ENCODE measurements at regions not wholly inside any gene's neighbourhood (a gene's known extent, or its start where the extent isn't known, plus 50 kb on each side); places are given as distances from the start of the nearest gene placed in this dataset.
"Not testable (repeated sequence)": the region's sequence is repeated elsewhere in the genome, so short reads cannot be mapped to it uniquely, and the experiment has no call there.

GRCh38 chr1:5779608-5780323 lies 212.5 kb downstream of the NPHP4 start:
- no peak for DNase-seq (ENCODE audit: insufficient read length, low spot score)
- no peak for FAIRE-seq
- no peak for TF ChIP-seq POLR2A (IDR thresholded peaks at IDR 0.05; ENCODE audit: low read depth, low read length)

DNA sequence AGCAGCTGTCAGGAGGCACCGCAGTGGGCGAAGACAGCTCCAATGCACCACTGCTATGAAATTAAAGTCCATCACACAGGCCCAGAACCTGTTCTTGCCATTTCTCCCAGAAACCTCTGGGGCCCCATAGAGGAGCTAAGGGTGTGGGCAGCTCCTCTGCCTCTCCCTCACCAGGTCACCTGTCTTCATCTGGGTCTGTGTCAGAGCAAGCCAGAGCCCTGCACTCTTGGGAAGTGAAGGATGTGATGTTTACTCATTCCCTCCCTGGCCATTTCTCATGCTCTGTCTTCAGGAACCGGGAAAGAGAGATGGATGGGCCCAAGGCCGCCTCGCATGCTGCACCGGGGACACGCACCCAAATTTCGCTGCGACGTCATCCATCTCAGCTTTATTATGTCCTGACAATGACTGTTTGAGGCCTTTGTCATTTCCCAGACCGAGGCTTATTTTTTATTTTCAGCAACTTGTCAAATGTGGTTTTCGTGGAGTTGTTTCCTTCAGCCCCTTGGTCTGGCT lies 216.1 kb downstream of the NPHP4 start:
- DNase-seq (ENCODE audit: insufficient read length, low spot score) (no peak), FAIRE-seq (no peak)
- TF ChIP-seq POLR2A (IDR thresholded peaks at IDR 0.05; ENCODE audit: low read depth, low read length): no peak

GRCh38 chr1:5774019-5774418 lies 218.2 kb downstream of the NPHP4 start:
- no peak for FAIRE-seq
- TF ChIP-seq POLR2A (IDR thresholded peaks at IDR 0.05; ENCODE audit: low read depth, low read length): no peak
- no peak for DNase-seq (ENCODE audit: insufficient read length, low spot score)

- no peak for TF ChIP-seq POLR2A (IDR thresholded peaks at IDR 0.05; ENCODE audit: low read depth, low read length)
- FAIRE-seq (no peak), DNase-seq (ENCODE audit: insufficient read length, low spot score) (no peak)
Measured at GRCh38 chr1:5771788-5772187, 220.4 kb downstream of the NPHP4 start.

DNA sequence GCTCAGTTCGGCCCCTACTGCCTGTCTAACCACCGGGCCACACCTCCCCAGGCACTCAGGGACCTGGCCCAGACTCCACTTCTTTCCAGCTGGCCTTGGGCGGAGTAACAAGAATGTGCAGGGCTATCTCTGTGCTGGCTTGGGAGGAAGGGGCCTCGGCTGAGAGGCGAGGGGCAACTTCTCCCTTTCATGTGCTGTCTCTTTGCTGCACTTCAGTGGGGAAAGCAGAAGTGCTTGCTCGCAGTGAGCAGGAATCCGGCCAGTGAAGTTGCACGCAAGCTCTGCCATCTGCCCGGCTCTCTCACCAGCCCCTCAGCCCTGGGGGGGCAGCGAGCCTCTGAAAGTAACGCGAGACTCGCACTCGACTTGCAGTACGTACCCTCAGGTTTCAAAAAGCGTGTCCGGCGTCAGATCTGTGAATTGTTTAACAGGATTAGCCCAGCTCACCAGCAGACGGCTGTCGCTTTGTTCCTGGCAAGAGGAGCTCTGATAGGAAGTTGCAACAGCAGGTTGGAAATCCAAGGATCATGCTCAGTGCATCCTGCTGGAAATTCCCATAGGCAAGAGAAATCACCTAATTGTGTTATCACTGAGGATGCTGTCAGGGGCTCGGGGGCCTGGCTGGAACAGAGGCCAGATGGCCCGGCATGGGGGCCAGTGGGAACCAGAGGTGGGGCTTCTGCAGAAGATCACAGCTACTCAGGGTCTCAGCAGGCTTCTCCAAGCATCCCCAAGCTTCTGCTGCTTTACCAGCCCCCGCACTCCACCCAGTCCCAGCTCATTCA lies 221.1 kb downstream of the NPHP4 start:
- FAIRE-seq (no peak), DNase-seq (ENCODE audit: insufficient read length, low spot score) (no peak)
- TF ChIP-seq POLR2A (IDR thresholded peaks at IDR 0.05; ENCODE audit: low read depth, low read length): no peak

- DNase-seq (ENCODE audit: insufficient read length, low spot score): no peak
- FAIRE-seq: no peak
- TF ChIP-seq POLR2A (IDR thresholded peaks at IDR 0.05; ENCODE audit: low read depth, low read length): no peak
Measured at GRCh38 chr1:5769760-5770159, 222.5 kb downstream of the NPHP4 start.

DNA sequence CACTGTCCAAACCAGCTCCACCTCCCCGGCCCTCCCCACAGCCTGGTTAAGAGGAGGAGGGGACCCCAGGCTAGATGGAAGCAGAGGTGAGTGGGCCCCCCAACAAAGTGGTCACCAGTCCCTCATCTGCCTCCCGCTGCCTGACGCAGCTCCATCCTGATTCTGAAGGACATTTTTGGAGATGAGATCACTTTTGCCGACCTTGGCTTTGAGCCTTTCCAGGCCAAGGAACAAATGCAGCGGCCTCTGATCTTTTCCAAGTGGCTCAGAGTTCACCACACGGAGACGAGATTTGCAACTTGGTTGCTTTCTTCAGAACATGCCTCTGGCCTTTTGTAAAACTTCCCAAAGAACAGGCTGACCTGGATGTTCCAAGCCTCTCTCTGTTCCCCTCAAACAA lies 223.1 kb downstream of the NPHP4 start:
- no peak for DNase-seq (ENCODE audit: insufficient read length, low spot score)
- TF ChIP-seq POLR2A (IDR thresholded peaks at IDR 0.05; ENCODE audit: low read depth, low read length): no peak
- no peak for FAIRE-seq

DNA sequence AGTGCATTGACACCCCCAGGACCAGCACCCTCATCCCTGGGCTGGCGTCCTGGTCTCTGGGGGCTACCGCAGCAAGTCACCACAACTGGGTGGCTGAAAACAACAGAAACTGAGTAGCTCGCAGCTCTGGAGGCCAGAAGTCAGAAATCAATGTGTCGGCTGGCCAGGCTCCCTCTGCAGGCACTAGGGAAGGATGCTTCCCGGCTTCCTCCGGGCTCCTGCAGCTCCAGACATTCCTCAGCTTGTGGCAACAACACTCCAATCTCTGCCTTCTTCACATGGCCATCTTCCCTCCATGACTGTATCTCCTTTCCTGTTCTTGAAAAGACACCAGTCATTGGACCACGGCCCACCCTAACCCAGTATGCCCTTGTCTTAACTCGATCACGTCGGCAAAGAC lies 224.2 kb downstream of the NPHP4 start:
- TF ChIP-seq POLR2A (IDR thresholded peaks at IDR 0.05; ENCODE audit: low read depth, low read length): no peak
- no peak for FAIRE-seq
- DNase-seq (ENCODE audit: insufficient read length, low spot score): no peak

GRCh38 chr1:5766996-5767395 lies 225.2 kb downstream of the NPHP4 start:
- FAIRE-seq; DNase-seq (ENCODE audit: insufficient read length, low spot score): not testable (repeated sequence)

GRCh38 chr1:5765997-5766913 lies 226.0 kb downstream of the NPHP4 start:
- DNase-seq (ENCODE audit: insufficient read length, low spot score) (no peak), FAIRE-seq (no peak)
- no peak for TF ChIP-seq POLR2A (IDR thresholded peaks at IDR 0.05; ENCODE audit: low read depth, low read length)

DNA sequence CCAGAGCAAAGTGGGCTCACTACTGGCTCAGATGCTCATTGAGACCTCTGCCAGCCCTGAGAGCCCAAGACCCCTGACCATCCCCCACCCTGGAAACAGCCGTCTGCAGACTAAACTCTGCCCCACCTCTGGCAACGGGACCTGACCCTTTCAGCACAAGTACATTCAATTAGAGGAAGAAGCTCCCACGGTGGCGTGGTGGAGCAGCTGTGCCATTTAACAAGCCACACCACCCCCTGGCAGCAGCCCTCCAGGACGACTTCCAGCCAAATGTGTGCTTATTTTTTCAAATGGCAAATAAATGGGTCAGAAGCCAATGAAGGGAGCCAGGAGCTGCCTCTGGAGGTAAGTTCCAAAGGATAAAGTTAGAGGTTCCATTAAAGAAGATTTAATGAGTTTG lies 226.7 kb downstream of the NPHP4 start:
- no peak for TF ChIP-seq POLR2A (IDR thresholded peaks at IDR 0.05; ENCODE audit: low read depth, low read length)
- DNase-seq (ENCODE audit: insufficient read length, low spot score) (no peak), FAIRE-seq (no peak)

- no peak for FAIRE-seq
- no peak for DNase-seq (ENCODE audit: insufficient read length, low spot score)
- no peak for TF ChIP-seq POLR2A (IDR thresholded peaks at IDR 0.05; ENCODE audit: low read depth, low read length)
Measured at GRCh38 chr1:5764959-5765358, 227.3 kb downstream of the NPHP4 start.

- FAIRE-seq (no peak), DNase-seq (ENCODE audit: insufficient read length, low spot score) (no peak)
- TF ChIP-seq POLR2A (IDR thresholded peaks at IDR 0.05; ENCODE audit: low read depth, low read length): no peak
Measured at GRCh38 chr1:5764464-5764863, 227.8 kb downstream of the NPHP4 start.
